BLaER1 (cell line): ENCODE measurements at regions not wholly inside any gene's neighbourhood (a gene's known extent, or its start where the extent isn't known, plus 50 kb on each side); places are given as distances from the start of the nearest gene placed in this dataset.

Experiments
- H3K27ac ChIP-seq: shearing (Covaris generic); formaldehyde crosslinking; 2 replicates; pipeline ENCODE4 v1.8.1; 2022
- H3K27me3 ChIP-seq: shearing (Covaris generic); formaldehyde crosslinking; 2 replicates; pipeline ENCODE4 v1.8.1; 2022
- H3K36me3 ChIP-seq: shearing (Covaris generic); formaldehyde crosslinking; 2 replicates; pipeline ENCODE4 v1.8.1; 2022
- H3K4me1 ChIP-seq: shearing (Covaris generic); formaldehyde crosslinking; 2 replicates; pipeline ENCODE4 v1.8.1; 2022
- H3K4me2 ChIP-seq: shearing (Covaris generic); formaldehyde crosslinking; 2 replicates; pipeline ENCODE4 v1.8.1; 2022
- H3K4me3 ChIP-seq: shearing (Covaris generic); formaldehyde crosslinking; 2 replicates; pipeline ENCODE4 v1.8.1; 2022
- H3K9ac ChIP-seq: shearing (Covaris generic); formaldehyde crosslinking; 2 replicates; pipeline ENCODE4 v1.8.1; 2022
- H3K9me3 ChIP-seq: shearing (Covaris generic); formaldehyde crosslinking; 2 replicates; pipeline ENCODE4 v1.8.1; 2022
- H4K20me1 ChIP-seq: shearing (Covaris generic); formaldehyde crosslinking; 2 replicates; pipeline ENCODE4 v1.8.1; 2022
- Cebpa-rat ChIP-seq: shearing (Covaris generic); IDR thresholded peaks from 2 replicates; pipeline ENCODE4 v1.8.1; 2022

GRCh38 chr6:45830441-45831139 lies 185.1 kb downstream of the CLIC5 start:
- no peak for TF ChIP-seq Cebpa-rat
- Histone ChIP-seq H3K4me1 (peaks cover 37% of the 10 kb centered on the region), H3K27me3 (no peaks in the 10 kb centered on the region), H3K27ac (no peak overlapping the region), H3K9ac (no peak overlapping the region), H3K4me2 (peak overlapping the region; percentile 66), H3K36me3 (no peaks in the 10 kb centered on the region), H3K4me3 (no peak overlapping the region), H4K20me1 (no peaks in the 10 kb centered on the region), H3K9me3 (peaks cover 5% of the 10 kb centered on the region)

DNA sequence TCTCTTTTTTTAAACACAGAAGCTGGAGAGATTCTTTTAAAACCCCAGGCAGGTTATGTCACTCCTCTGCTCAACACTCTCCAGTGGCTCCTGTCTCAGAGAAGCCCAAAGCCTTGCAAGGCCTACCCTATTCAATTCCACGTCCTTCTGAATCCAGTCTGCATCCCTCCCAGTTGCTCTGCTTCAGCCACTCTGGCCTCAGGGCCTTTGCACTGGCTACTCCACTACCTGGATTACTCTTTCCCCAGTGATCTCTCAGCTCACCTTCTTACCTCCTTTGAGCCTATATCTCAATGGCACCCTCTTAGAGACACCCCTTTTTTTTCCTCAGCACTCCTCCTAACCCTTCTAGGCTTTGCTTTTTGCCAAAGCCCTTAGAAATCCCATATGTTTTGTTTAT lies 185.8 kb downstream of the CLIC5 start:
- no peaks in the 10 kb centered on the region for H3K36me3 ChIP-seq
- no peak overlapping the region for H3K4me3 ChIP-seq
- TF ChIP-seq Cebpa-rat = no peak
- no peaks in the 10 kb centered on the region for H3K27me3 ChIP-seq
- no peaks in the 10 kb centered on the region for H4K20me1 ChIP-seq
- peak overlapping the region; percentile 66 for H3K4me2 ChIP-seq
- H3K4me1 ChIP-seq = peaks cover 37% of the 10 kb centered on the region
- no peak overlapping the region for H3K27ac ChIP-seq
- H3K9ac ChIP-seq = no peak overlapping the region
- H3K9me3 ChIP-seq = peaks cover 5% of the 10 kb centered on the region

GRCh38 chr6:45827952-45828530 lies 187.6 kb downstream of the CLIC5 start:
- Histone ChIP-seq H3K4me1 (peaks cover 37% of the 10 kb centered on the region), H4K20me1 (no peaks in the 10 kb centered on the region), H3K27me3 (no peaks in the 10 kb centered on the region), H3K9me3 (peaks cover 5% of the 10 kb centered on the region), H3K4me2 (no peak overlapping the region), H3K9ac (no peak overlapping the region), H3K36me3 (no peaks in the 10 kb centered on the region), H3K4me3 (no peak overlapping the region), H3K27ac (no peak overlapping the region)
- TF ChIP-seq Cebpa-rat = no peak

GRCh38 chr6:45822873-45823272 lies 192.8 kb downstream of the CLIC5 start:
- H3K36me3 ChIP-seq = no peaks in the 10 kb centered on the region
- no peak overlapping the region for H3K9ac ChIP-seq
- H3K27me3 ChIP-seq = no peaks in the 10 kb centered on the region
- peak overlapping the region; percentile 57 for H3K4me2 ChIP-seq
- peaks cover 24% of the 10 kb centered on the region for H3K4me1 ChIP-seq
- no peaks in the 10 kb centered on the region for H3K9me3 ChIP-seq
- H3K4me3 ChIP-seq = 0 out of 2 replicates have a peak overlapping the region, but pooled peaks have one; percentile 29
- no peak for TF ChIP-seq Cebpa-rat
- no peaks in the 10 kb centered on the region for H4K20me1 ChIP-seq
- no peak overlapping the region for H3K27ac ChIP-seq

DNA sequence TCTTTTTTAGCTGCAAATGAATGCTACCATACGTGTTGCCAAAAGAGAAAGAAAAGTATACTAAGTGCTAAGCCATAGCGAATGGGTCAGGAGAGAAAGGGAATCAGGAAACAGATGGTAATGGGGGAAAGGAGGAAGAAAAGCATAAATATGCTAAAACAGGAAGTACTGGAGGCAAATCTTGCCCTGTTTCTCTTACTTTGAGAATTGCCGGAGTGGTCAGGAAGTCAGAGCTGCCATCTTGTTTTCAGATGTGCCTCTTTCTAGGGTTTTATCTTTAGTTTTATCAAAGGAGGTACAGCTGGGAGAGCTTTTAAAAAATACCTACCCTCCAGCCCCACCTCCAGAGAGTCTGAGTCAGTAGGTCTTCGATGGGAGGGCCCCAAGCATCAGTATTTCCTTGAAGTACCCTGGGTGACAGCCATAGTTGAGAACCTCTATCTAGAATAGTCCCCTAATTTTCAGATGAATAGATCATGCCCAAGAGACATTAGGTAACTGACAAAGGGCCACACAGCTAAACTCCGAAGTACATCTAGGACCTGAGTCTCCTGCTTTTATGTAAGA lies 193.3 kb downstream of the CLIC5 start:
- Histone ChIP-seq H3K4me1 (peaks cover 29% of the 10 kb centered on the region), H3K4me2 (peak overlapping the region; percentile 57), H3K27ac (no peak overlapping the region), H3K27me3 (no peaks in the 10 kb centered on the region), H3K9ac (no peak overlapping the region), H3K36me3 (no peaks in the 10 kb centered on the region), H4K20me1 (no peaks in the 10 kb centered on the region), H3K4me3 (0 out of 2 replicates have a peak overlapping the region, but pooled peaks have one; percentile 29), H3K9me3 (no peaks in the 10 kb centered on the region)
- no peak for TF ChIP-seq Cebpa-rat

GRCh38 chr6:45818655-45819054 lies 197.0 kb downstream of the CLIC5 start:
- no peaks in the 10 kb centered on the region for H3K27me3 ChIP-seq
- H3K9ac ChIP-seq = no peak overlapping the region
- H3K4me2 ChIP-seq = peak overlapping the region; percentile 36
- H3K4me3 ChIP-seq = no peak overlapping the region
- no peaks in the 10 kb centered on the region for H3K36me3 ChIP-seq
- no peak overlapping the region for H3K27ac ChIP-seq
- H3K9me3 ChIP-seq = no peaks in the 10 kb centered on the region
- no peaks in the 10 kb centered on the region for H4K20me1 ChIP-seq
- no peak for TF ChIP-seq Cebpa-rat
- peaks cover 29% of the 10 kb centered on the region for H3K4me1 ChIP-seq

DNA sequence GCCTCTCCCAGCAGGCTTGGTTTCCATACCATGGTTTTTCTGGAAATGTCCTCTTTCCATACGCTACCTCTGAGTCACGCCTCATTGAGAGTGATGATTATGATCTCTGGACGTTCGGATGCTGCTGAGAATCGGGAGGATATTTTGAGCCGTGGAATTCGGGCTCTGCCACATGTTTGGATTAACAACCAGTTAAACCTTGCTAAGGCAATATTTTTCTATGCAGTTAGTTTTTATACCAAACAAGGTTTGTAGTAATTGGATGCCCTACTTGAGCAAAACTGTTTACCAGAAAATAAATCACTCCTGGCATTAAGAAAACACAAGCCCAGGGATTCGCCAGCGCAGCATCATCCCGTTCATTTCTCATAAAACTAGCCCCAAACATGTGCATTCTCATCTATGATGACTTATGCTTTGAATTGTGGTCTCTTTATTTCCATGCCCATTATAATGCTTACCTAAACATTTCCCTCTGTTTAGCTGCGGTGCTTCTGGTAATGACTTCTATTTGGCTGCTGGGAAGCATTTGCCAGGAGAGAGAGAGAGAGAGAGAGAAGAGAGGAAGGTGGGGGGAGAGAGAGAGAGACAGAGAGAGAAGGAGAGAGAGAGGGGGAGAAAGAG lies 198.9 kb downstream of the CLIC5 start:
- Histone ChIP-seq H3K4me3 (no peak overlapping the region), H3K9me3 (no peaks in the 10 kb centered on the region)

DNA sequence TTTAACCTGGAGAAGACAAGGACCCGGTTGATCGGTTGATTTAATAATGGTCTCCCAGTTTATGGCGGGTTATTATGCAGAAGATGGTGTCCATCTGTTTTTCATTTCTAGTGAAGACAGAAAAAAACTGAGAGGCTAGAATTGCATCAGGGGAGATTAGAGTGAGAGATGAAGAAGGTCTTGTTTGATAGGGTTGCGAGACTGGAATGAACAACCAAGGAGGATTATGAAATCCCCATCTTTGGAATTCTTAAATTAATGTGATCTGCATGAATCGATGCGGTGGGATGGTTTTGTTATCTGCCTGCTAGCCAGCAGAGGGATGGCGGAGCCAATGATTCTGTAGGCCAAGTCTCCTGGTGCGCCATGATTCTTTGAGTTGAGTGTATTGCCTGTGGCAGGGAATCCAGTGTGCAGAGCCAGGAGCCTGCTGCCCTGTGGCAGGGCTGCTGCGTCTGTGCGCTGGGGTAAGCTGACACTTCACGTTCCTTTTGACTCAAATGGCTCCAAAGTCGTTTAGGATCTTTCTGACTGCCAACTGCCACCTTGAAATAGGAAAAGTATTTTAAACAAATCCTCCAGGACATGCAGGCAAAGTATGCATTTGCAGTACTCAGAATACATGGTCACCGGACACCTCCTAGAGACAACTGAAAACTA lies 200.1 kb downstream of the CLIC5 start:
- TF ChIP-seq Cebpa-rat = no peak
- Histone ChIP-seq H3K4me2 (no peak overlapping the region), H3K4me3 (no peak overlapping the region), H3K9ac (no peak overlapping the region), H3K9me3 (no peaks in the 10 kb centered on the region), H3K27me3 (no peaks in the 10 kb centered on the region), H4K20me1 (no peaks in the 10 kb centered on the region), H3K27ac (no peak overlapping the region), H3K4me1 (peaks cover 24% of the 10 kb centered on the region), H3K36me3 (no peaks in the 10 kb centered on the region)

More for the DNA sequence above, 198.9 kb downstream of the CLIC5 start:
- Histone ChIP-seq H4K20me1 (no peaks in the 10 kb centered on the region), H3K4me2 (no peak overlapping the region), H3K9ac (no peak overlapping the region), H3K36me3 (no peaks in the 10 kb centered on the region), H3K27ac (no peak overlapping the region), H3K4me1 (peaks cover 24% of the 10 kb centered on the region), H3K27me3 (no peaks in the 10 kb centered on the region)
- TF ChIP-seq Cebpa-rat = no peak

DNA sequence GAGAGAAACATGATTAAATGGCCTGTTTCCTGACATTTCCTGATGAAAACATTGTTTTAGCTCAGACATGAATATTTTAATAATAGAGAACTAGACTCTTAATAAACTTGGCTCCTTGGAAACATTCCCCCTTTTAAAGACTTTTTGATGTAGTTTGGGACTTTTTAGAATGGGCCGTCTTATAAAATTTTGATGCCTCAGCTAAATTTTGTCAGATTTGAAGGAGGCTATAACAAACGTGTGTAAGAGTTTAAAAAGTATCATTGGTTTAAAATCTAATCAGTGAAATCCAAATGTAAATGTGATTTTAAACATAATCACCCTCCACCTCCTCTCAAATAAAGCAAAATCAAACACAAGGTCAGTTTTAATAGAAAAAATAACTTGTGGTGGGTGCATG lies 200.9 kb downstream of the CLIC5 start:
- Histone ChIP-seq H3K27ac (no peak overlapping the region), H3K27me3 (no peaks in the 10 kb centered on the region)

More for the DNA sequence above, 200.9 kb downstream of the CLIC5 start:
- H3K4me2 ChIP-seq = no peak overlapping the region
- H4K20me1 ChIP-seq = no peaks in the 10 kb centered on the region
- no peak for TF ChIP-seq Cebpa-rat
- H3K9me3 ChIP-seq = 0 out of 2 replicates have a peak, but pooled peaks cover 5% of the 10 kb centered on the region
- H3K36me3 ChIP-seq = no peaks in the 10 kb centered on the region
- peaks cover 32% of the 10 kb centered on the region for H3K4me1 ChIP-seq
- H3K4me3 ChIP-seq = no peak overlapping the region
- H3K9ac ChIP-seq = no peak overlapping the region
